ENCODE measurements at regions not wholly inside any gene's neighbourhood (a gene's known extent, or its start where the extent isn't known, plus 50 kb on each side); places are given as distances from the start of the nearest gene placed in this dataset.

DNA sequence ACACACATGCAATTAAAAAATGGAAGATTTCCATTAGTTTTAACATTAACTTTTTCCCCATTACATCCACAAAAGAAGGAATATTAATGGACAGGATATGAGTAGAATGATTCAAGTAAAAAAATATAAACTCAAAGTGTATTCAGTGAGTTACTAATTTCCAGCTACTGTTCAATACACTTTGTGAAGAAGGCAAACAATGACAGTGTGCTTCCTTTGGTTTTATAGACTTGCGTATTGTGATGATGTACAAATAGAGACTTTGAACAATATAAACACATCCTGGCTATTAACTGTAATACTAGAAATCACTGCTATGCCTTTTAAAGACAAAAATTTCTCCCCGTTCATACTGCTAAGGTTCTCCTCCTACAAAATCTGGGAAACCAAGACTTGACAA lies 171.4 kb downstream of the ASB9 start:
- Histone ChIP-seq H3K27ac (ENCODE audit: insufficient read depth, low read length) (no peak overlapping the region), H3K9ac (ENCODE audit: low read depth, low read length) (no peak overlapping the region), H2BK15ac (ENCODE audit: low read depth, low read length) (no peak overlapping the region), H3K27me3 (ENCODE audit: control insufficient read depth, insufficient read depth, low read length) (no peaks in the 10 kb centered on the region), H3K4ac (ENCODE audit: low read depth, low read length) (no peak overlapping the region), H3K18ac (ENCODE audit: low read depth, low read length) (no peak overlapping the region), H3K9me3 (ENCODE audit: control insufficient read depth, insufficient read depth, low read length) (no peaks in the 10 kb centered on the region), H2AFZ (replicated peaks; ENCODE audit: low read length, poor library complexity) (no peak overlapping the region), H3K9me1 (ENCODE audit: insufficient read depth, low read length) (no peaks in the 10 kb centered on the region), H3K56ac (ENCODE audit: extremely low read depth, insufficient read depth, low read length) (no peak overlapping the region), H3K4me2 (ENCODE audit: low read depth, low read length) (no peak overlapping the region), H2BK20ac (ENCODE audit: low read depth, low read length) (no peak overlapping the region), H4K5ac (ENCODE audit: low read depth, low read length) (no peak overlapping the region), H3K4me1 (ENCODE audit: control insufficient read depth, insufficient read depth, low read length) (no peaks in the 10 kb centered on the region), H2BK5ac (ENCODE audit: low read depth, low read length, poor library complexity, severe bottlenecking) (no peak overlapping the region), H3K36me3 (ENCODE audit: control insufficient read depth, insufficient read depth, low read length) (no peaks in the 10 kb centered on the region), H3K79me1 (ENCODE audit: low read depth in 1 of 2, low read length in 2 of 2) (no peaks in the 10 kb centered on the region), H3K4me3 (ENCODE audit: insufficient read depth, low read depth, low read length) (no peak overlapping the region), H2AK5ac (ENCODE audit: low read depth, low read length) (no peak overlapping the region), H3K14ac (replicated peaks; ENCODE audit: low read depth, low read length) (no peak overlapping the region), H2BK120ac (ENCODE audit: low read depth, low read length) (no peak overlapping the region), H4K91ac (ENCODE audit: insufficient read depth, low read depth, low read length) (no peak overlapping the region), H2AK9ac (replicated peaks; ENCODE audit: low read depth, low read length, poor library complexity) (no peak overlapping the region), H3K23ac (ENCODE audit: low read depth, low read length) (no peak overlapping the region), H4K20me1 (ENCODE audit: insufficient read depth, low read length) (no peaks in the 10 kb centered on the region), H4K8ac (ENCODE audit: low read depth in 2 of 2, low read length in 2 of 2) (no peak overlapping the region)
- POLR2A ChIA-PET (ENCODE audit: unreplicated experiment), result no interaction called here
- no peak for DNase-seq
- TF ChIP-seq, protein P1, sequence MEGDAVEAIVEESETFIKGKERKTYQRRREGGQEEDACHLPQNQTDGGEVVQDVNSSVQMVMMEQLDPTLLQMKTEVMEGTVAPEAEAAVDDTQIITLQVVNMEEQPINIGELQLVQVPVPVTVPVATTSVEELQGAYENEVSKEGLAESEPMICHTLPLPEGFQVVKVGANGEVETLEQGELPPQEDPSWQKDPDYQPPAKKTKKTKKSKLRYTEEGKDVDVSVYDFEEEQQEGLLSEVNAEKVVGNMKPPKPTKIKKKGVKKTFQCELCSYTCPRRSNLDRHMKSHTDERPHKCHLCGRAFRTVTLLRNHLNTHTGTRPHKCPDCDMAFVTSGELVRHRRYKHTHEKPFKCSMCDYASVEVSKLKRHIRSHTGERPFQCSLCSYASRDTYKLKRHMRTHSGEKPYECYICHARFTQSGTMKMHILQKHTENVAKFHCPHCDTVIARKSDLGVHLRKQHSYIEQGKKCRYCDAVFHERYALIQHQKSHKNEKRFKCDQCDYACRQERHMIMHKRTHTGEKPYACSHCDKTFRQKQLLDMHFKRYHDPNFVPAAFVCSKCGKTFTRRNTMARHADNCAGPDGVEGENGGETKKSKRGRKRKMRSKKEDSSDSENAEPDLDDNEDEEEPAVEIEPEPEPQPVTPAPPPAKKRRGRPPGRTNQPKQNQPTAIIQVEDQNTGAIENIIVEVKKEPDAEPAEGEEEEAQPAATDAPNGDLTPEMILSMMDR (conservative IDR thresholded peaks at IDR 0.05; ENCODE audit: low read depth, low read length), result no peak
- no peak for TF ChIP-seq FOS (IDR thresholded peaks at IDR 0.05; ENCODE audit: low read depth, low read length)
- TF ChIP-seq RCOR1 (IDR thresholded peaks at IDR 0.05; ENCODE audit: insufficient replicate concordance, low read length), result no peak
- TF ChIP-seq, protein P2, sequence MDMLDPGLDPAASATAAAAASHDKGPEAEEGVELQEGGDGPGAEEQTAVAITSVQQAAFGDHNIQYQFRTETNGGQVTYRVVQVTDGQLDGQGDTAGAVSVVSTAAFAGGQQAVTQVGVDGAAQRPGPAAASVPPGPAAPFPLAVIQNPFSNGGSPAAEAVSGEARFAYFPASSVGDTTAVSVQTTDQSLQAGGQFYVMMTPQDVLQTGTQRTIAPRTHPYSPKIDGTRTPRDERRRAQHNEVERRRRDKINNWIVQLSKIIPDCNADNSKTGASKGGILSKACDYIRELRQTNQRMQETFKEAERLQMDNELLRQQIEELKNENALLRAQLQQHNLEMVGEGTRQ (IDR thresholded peaks at IDR 0.05; ENCODE audit: low read depth, low read length), result no peak
- no peak for TF ChIP-seq POLR2A (IDR thresholded peaks at IDR 0.05; ENCODE audit: low read depth, low read length)
- CTCF ChIA-PET, result no interaction called here
- BruUV-seq (replicated peaks), result no TSS peak
- intact Hi-C loops (cut with micrococcal nuclease), result no loop called here
- WGBS, 2 experiments (ENCODE audit: extremely low coverage in 2 of 2, insufficient read length in 1 of 2), result no CpG with 5 or more reads among the region's 2 CpGs
- in situ Hi-C loops (cut with MboI; ENCODE audit: low sequenced_read_pairs), result no loop called here
- no peak for ATAC-seq (ENCODE audit: low read depth)
- dilution Hi-C loops (cut with HindIII; ENCODE audit: low sequenced_read_pairs, unreplicated experiment), result no loop called here

Measured in IMR-90 (cell line).